Neutrophil (primary cell): ENCODE measurements at regions not wholly inside any gene's neighbourhood (a gene's known extent, or its start where the extent isn't known, plus 50 kb on each side); places are given as distances from the start of the nearest gene placed in this dataset.

Experiments
- H3K27ac ChIP-seq: fragments of 200-600 bp; sonication (generic); 2 replicates; pipeline ENCODE4 v1.5.1; 2016; ENCODE audit warnings: mild to moderate bottlenecking, moderate library complexity
- H3K27me3 ChIP-seq: fragments of 200-600 bp; sonication (generic); 2 replicates; pipeline ENCODE4 v1.6.0; 2016; ENCODE audit warnings: mild to moderate bottlenecking
- H3K36me3 ChIP-seq: fragments of 200-600 bp; sonication (generic); 2 replicates; pipeline ENCODE4 v1.5.1; 2017
- H3K4me1 ChIP-seq, 2 experiments: fragments of 200-600 bp in 1 of 2; sonication (generic) in 1 of 2; 1 replicate in 1 of 2; 2 replicates in 1 of 2; pipeline versions ENCODE4 v1.5.1 to v1.6.1; 2013 to 2016; ENCODE audit warnings: low read depth in 1 of 2, low read length in 1 of 2, mild to moderate bottlenecking in 1 of 2, moderate library complexity in 1 of 2; ENCODE audit not compliant: control insufficient read depth in 1 of 2, insufficient read depth in 1 of 2
- H3K4me3 ChIP-seq, 2 experiments: fragments of 200-600 bp in 1 of 2; sonication (generic) in 1 of 2; 1 replicate in 1 of 2; 2 replicates in 1 of 2; pipeline ENCODE4 v1.5.1; 2013 to 2016; ENCODE audit warnings: low read depth in 1 of 2, low read length in 1 of 2, mild to moderate bottlenecking in 1 of 2, moderate library complexity in 1 of 2
- H3K9me3 ChIP-seq: fragments of 200-600 bp; sonication (generic); 2 replicates; pipeline ENCODE4 v1.5.1; 2016
- CTCF ChIP-seq: fragments of 200-600 bp; sonication (generic); IDR thresholded peaks from 2 replicates; pipeline ENCODE4 v1.5.1; 2016; ENCODE audit warnings: antibody characterized with exemption

GRCh38 chr7:155886391-155887173 lies 74.3 kb upstream of the SHH start:
- Histone ChIP-seq H3K9me3 (no peaks in the 10 kb centered on the region), H3K4me1 (no peaks in the 10 kb centered on the region), H3K27me3 (no peaks in the 10 kb centered on the region), H3K27ac (no peak overlapping the region), H3K36me3 (no peaks in the 10 kb centered on the region), H3K4me3 (no peak overlapping the region)
- TF ChIP-seq CTCF, result no peak

- no peaks in the 10 kb centered on the region for H3K27me3 ChIP-seq
- no peak for TF ChIP-seq CTCF
- no peak overlapping the region for H3K27ac ChIP-seq
- H3K36me3 ChIP-seq, result no peaks in the 10 kb centered on the region
- H3K9me3 ChIP-seq, result no peaks in the 10 kb centered on the region
- no peak overlapping the region for H3K4me3 ChIP-seq
- no peaks in the 10 kb centered on the region for H3K4me1 ChIP-seq
Measured at GRCh38 chr7:155885167-155886155, 73.2 kb upstream of the SHH start.

- H3K27me3 ChIP-seq, result no peaks in the 10 kb centered on the region
- no peaks in the 10 kb centered on the region for H3K9me3 ChIP-seq
- H3K4me1 ChIP-seq, result no peaks in the 10 kb centered on the region
- no peaks in the 10 kb centered on the region for H3K36me3 ChIP-seq
- TF ChIP-seq CTCF, result no peak
- H3K4me3 ChIP-seq, result no peak overlapping the region
- H3K27ac ChIP-seq, result no peak overlapping the region
Measured at GRCh38 chr7:155884225-155885166, 72.2 kb upstream of the SHH start.

- TF ChIP-seq CTCF, result no peak
- no peaks in the 10 kb centered on the region for H3K4me1 ChIP-seq
- no peaks in the 10 kb centered on the region for H3K9me3 ChIP-seq
- H3K4me3 ChIP-seq, result no peak overlapping the region
- H3K27me3 ChIP-seq, result no peaks in the 10 kb centered on the region
- H3K27ac ChIP-seq, result no peak overlapping the region
- H3K36me3 ChIP-seq, result no peaks in the 10 kb centered on the region
Measured at GRCh38 chr7:155883491-155884224, 71.4 kb upstream of the SHH start.
